Endothelial cell of umbilical vein (primary cell): ENCODE measurements at regions not wholly inside any gene's neighbourhood (a gene's known extent, or its start where the extent isn't known, plus 50 kb on each side); places are given as distances from the start of the nearest gene placed in this dataset.

Source experiments
- BruUV-seq: library from RNA; stranded (reverse); fragments of 400-500 nt; replicated peaks from 2 replicates; lab custom pipeline; 2021; lab: Mats Ljungman, UMichigan
- CTCF ChIA-PET: fragments of 300-600, 350-600 bp; sonication (Branson Sonifier 250); formaldehyde crosslinking; loops from one replicate; lab custom pipeline; 2021; ENCODE audit warnings: antibody characterized with exemption, inconsistent platforms; lab: Charles Lee
- POLR2A ChIA-PET: fragments of 300-600, 350-600 bp; sonication (Branson Sonifier 250); formaldehyde crosslinking; loops from one replicate; lab custom pipeline; 2021; ENCODE audit warnings: antibody characterized with exemption, inconsistent platforms; lab: Charles Lee
- DNase-seq: peaks from one replicate; pipeline ENCODE4 v3.0.0-alpha.2; 2011; ENCODE audit warnings: low read depth, low spot score
- FAIRE-seq: peaks from 2 replicates; lab custom pipeline; 2011; peaks lifted over from hg19 to GRCh38; lab: Jason Lieb, UNC
- H2AFZ ChIP-seq: 2 replicates; pipeline ENCODE4 v1.6.0; 2012; ENCODE audit warnings: low read depth, low read length, control low read depth, inconsistent platforms
- H3K27ac ChIP-seq: 2 replicates; pipeline ENCODE4 v1.5.1; 2011; ENCODE audit warnings: low read depth, mild to moderate bottlenecking, control low read depth, low read length, moderate library complexity; ENCODE audit not compliant: insufficient read depth
- H3K27me3 ChIP-seq, 2 experiments: 2 replicates each; pipeline versions ENCODE4 v1.6.0 to v1.6.1; 2011; ENCODE audit warnings: low read length in 2 of 2, mixed read lengths in 1 of 2; ENCODE audit not compliant: control insufficient read depth in 2 of 2, insufficient read depth in 2 of 2
- H3K36me3 ChIP-seq, 2 experiments: 2 replicates in 1 of 2; 3 replicates in 1 of 2; pipeline ENCODE4 v1.5.1; 2011; ENCODE audit warnings: low read length in 2 of 2, mild to moderate bottlenecking in 1 of 2, moderate library complexity in 1 of 2; ENCODE audit not compliant: control insufficient read depth in 2 of 2, insufficient read depth in 2 of 2; ENCODE audit errors: extremely low read depth in 1 of 2
- H3K4me1 ChIP-seq: 3 replicates; pipeline ENCODE4 v1.5.1; 2011; ENCODE audit warnings: mild to moderate bottlenecking, low read length; ENCODE audit not compliant: control insufficient read depth, insufficient read depth; ENCODE audit errors: extremely low read depth
- H3K4me2 ChIP-seq: 2 replicates; pipeline ENCODE4 v1.6.1; 2011; ENCODE audit warnings: low read length, control low read depth, mixed read lengths; ENCODE audit not compliant: insufficient read depth
- H3K4me3 ChIP-seq, 3 experiments: fragments of 200-600 bp in 1 of 3; sonication (generic), shearing (Covaris generic) in 1 of 3; replicated peaks in 1 of 3; 2 replicates each; pipeline ENCODE4 v1.5.1; 2011 to 2016; ENCODE audit warnings: control low read depth in 3 of 3, low read length in 3 of 3, mild to moderate bottlenecking in 2 of 3, inconsistent platforms in 1 of 3, low read depth in 1 of 3, moderate library complexity in 1 of 3; ENCODE audit not compliant: insufficient read depth in 1 of 3
- H3K79me2 ChIP-seq: 2 replicates; pipeline ENCODE4 v1.6.0; 2012; ENCODE audit warnings: low read length, inconsistent platforms; ENCODE audit not compliant: control insufficient read depth, insufficient read depth
- H3K9ac ChIP-seq: replicated peaks from 2 replicates; pipeline ENCODE3; 2011; ENCODE audit warnings: low read length, control low read depth; ENCODE audit not compliant: insufficient read depth; ENCODE audit errors: extremely low read depth
- H3K9me1 ChIP-seq: replicated peaks from 3 replicates; pipeline ENCODE4 v1.6.0; 2011; ENCODE audit warnings: mild to moderate bottlenecking, low read length; ENCODE audit not compliant: control insufficient read depth, insufficient read depth; ENCODE audit errors: extremely low read depth
- H3K9me3 ChIP-seq: replicated peaks from 2 replicates; pipeline ENCODE4 v1.5.1; 2012; ENCODE audit warnings: low read length, inconsistent platforms; ENCODE audit not compliant: control insufficient read depth, insufficient read depth
- H4K20me1 ChIP-seq: replicated peaks from 2 replicates; pipeline ENCODE3; 2011; ENCODE audit warnings: mild to moderate bottlenecking, low read length; ENCODE audit not compliant: control insufficient read depth, insufficient read depth; ENCODE audit errors: extremely low read depth
- EZH2 ChIP-seq: IDR thresholded peaks from 2 replicates; pipeline ENCODE4 v1.6.1; 2012; ENCODE audit warnings: borderline replicate concordance, low read depth, mild to moderate bottlenecking, moderate library complexity, low read length, inconsistent platforms; ENCODE audit not compliant: severe bottlenecking
- FOS ChIP-seq: IDR thresholded peaks from 2 replicates; pipeline ENCODE4 v1.6.1; 2011; ENCODE audit warnings: mild to moderate bottlenecking, low read length, moderate library complexity, borderline replicate concordance; ENCODE audit not compliant: insufficient read depth
- GATA2 ChIP-seq: IDR thresholded peaks from 2 replicates; pipeline ENCODE4 v1.7.0; 2011; ENCODE audit warnings: low read depth, mild to moderate bottlenecking, moderate library complexity, mixed read lengths, low read length; ENCODE audit not compliant: insufficient read length, insufficient read depth
- JUN ChIP-seq: IDR thresholded peaks from 2 replicates; pipeline ENCODE4 v1.6.1; 2011; ENCODE audit warnings: borderline replicate concordance, low read depth; ENCODE audit not compliant: insufficient read length, insufficient read depth
- MAX ChIP-seq: IDR thresholded peaks from 2 replicates; pipeline ENCODE4 v1.6.1; 2011; ENCODE audit not compliant: insufficient read depth, insufficient read length
- MYC ChIP-seq: IDR thresholded peaks from one replicate; pipeline ENCODE4 v1.6.1; 2011; ENCODE audit warnings: mild to moderate bottlenecking, low read depth, low read length
- POLR2A ChIP-seq: IDR thresholded peaks from 2 replicates; pipeline ENCODE4 v1.6.1; 2012; ENCODE audit warnings: low read depth, mild to moderate bottlenecking, control low read depth, low read length
- POLR2AphosphoS5 ChIP-seq: IDR thresholded peaks from 2 replicates; pipeline ENCODE4 v1.6.1; 2012; ENCODE audit warnings: low read depth, mild to moderate bottlenecking, control low read depth, low read length, moderate library complexity; ENCODE audit not compliant: insufficient read depth
- dilution Hi-C: fragments of 300-500 bp; cut with MboI; formaldehyde crosslinking; loops from one replicate; pipeline ENCODE4 v1.15.0; 2019; ENCODE audit warnings: low sequenced_read_pairs; ENCODE audit not compliant: extremely low pct_ligation_motif_present
- intact Hi-C: fragments of 100-400 bp; cut with micrococcal nuclease; formaldehyde crosslinking; loops from one replicate; pipeline ENCODE4 v1.10.0; 2022
- TF ChIP-seq, protein P1 (sequence below), 2 donors: IDR thresholded peaks; 1 replicate in 1 of 2; 2 replicates in 1 of 2; pipeline ENCODE4 v1.5.1; 2011; ENCODE audit warnings: low read length in 2 of 2, mild to moderate bottlenecking in 2 of 2, moderate library complexity in 2 of 2, control low read depth in 1 of 2, inconsistent platforms in 1 of 2, low read depth in 1 of 2; ENCODE audit not compliant: insufficient read depth in 1 of 2; ENCODE audit errors: extremely low read depth in 1 of 2

GRCh38 chr6:120875900-120876299 lies 458.4 kb downstream of the TBC1D32 start:
- Histone ChIP-seq H3K4me3 (no peak overlapping the region), H3K9ac (no peak overlapping the region), H3K4me2 (no peak overlapping the region), H2AFZ (no peak overlapping the region), H3K9me3 (peaks cover 4% of the 10 kb centered on the region), H3K4me1 (no peaks in the 10 kb centered on the region), H3K27ac (no peak overlapping the region), H3K9me1 (no peaks in the 10 kb centered on the region), H3K79me2 (no peaks in the 10 kb centered on the region), H3K36me3 (no peaks in the 10 kb centered on the region), H3K27me3 (no peaks in the 10 kb centered on the region), H4K20me1 (no peaks in the 10 kb centered on the region)
- intact Hi-C loops = no loop called here
- TF ChIP-seq POLR2A = no peak
- no peak for TF ChIP-seq FOS
- no peak for TF ChIP-seq POLR2AphosphoS5
- TF ChIP-seq JUN = no peak
- TF ChIP-seq EZH2 = no peak
- TF ChIP-seq MAX = no peak
- no peak for TF ChIP-seq MYC
- no peak for TF ChIP-seq GATA2
- TF ChIP-seq, protein P1, sequence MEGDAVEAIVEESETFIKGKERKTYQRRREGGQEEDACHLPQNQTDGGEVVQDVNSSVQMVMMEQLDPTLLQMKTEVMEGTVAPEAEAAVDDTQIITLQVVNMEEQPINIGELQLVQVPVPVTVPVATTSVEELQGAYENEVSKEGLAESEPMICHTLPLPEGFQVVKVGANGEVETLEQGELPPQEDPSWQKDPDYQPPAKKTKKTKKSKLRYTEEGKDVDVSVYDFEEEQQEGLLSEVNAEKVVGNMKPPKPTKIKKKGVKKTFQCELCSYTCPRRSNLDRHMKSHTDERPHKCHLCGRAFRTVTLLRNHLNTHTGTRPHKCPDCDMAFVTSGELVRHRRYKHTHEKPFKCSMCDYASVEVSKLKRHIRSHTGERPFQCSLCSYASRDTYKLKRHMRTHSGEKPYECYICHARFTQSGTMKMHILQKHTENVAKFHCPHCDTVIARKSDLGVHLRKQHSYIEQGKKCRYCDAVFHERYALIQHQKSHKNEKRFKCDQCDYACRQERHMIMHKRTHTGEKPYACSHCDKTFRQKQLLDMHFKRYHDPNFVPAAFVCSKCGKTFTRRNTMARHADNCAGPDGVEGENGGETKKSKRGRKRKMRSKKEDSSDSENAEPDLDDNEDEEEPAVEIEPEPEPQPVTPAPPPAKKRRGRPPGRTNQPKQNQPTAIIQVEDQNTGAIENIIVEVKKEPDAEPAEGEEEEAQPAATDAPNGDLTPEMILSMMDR (IDR thresholded peaks at IDR 0.05; ENCODE audit: extremely low read depth in 1 of 2, insufficient read depth in 1 of 2, low read depth in 1 of 2, low read length in 2 of 2) = no peak
- dilution Hi-C loops = no loop called here
- no peak for DNase-seq
- FAIRE-seq = no peak
- BruUV-seq = no TSS peak
- ChIA-PET POLR2A (no interaction called here), CTCF (no interaction called here)
